ENCODE measurements at regions not wholly inside any gene's neighbourhood (a gene's known extent, or its start where the extent isn't known, plus 50 kb on each side); places are given as distances from the start of the nearest gene placed in this dataset.

DNA sequence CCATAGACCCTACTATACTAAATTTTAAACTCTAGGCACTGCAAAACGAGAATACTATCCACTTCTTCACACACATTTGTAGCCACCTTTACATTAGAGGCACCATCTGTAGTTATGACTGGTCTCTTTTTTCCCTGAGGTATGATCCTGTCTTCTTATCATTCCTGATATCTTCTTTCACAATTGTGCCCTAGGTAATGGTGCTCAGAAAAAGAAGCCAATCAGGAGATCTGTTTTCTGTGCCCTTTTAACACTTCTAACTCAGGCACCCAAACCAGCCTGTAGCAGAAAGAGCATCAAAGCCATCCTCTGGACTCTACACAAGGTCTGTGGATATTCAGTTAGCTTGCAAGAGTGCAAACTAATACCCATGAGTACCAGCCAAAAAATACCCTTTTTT lies 149.7 kb upstream of the SGK1 start:
- no peaks in the 10 kb centered on the region for H3K27me3 Mint-ChIP-seq
- no peaks in the 10 kb centered on the region for H3K4me1 Mint-ChIP-seq
- no peak overlapping the region for H3K27ac Mint-ChIP-seq
- no peak overlapping the region for H3K4me3 Mint-ChIP-seq
- no peaks in the 10 kb centered on the region for H3K36me3 Mint-ChIP-seq (ENCODE audit: low read depth)
- ChIA-PET CTCF (interaction anchor here (0.6 kb wide), 4 partner anchors 123 to 901 kb away, joined by 3 to 4 read pairs (median 3); no protein-coding TSS in a partner anchor), POLR2A (no interaction called here)
- no peaks in the 10 kb centered on the region for H3K9me3 Mint-ChIP-seq
- no peak for DNase-seq

- H3K36me3 Mint-ChIP-seq (ENCODE audit: low read depth) = no peaks in the 10 kb centered on the region
- POLR2A ChIA-PET = no interaction called here
- no peaks in the 10 kb centered on the region for H3K9me3 Mint-ChIP-seq
- H3K27ac Mint-ChIP-seq = no peak overlapping the region
- H3K4me1 Mint-ChIP-seq = no peaks in the 10 kb centered on the region
- no peak for DNase-seq
- H3K27me3 Mint-ChIP-seq = no peaks in the 10 kb centered on the region
- CTCF ChIA-PET = interaction anchor here (1.0 to 1.2 kb wide), 3 partner anchors 10 to 36 kb away, joined by 3 to 4 read pairs (median 4); no protein-coding TSS in a partner anchor
- H3K4me3 Mint-ChIP-seq = no peak overlapping the region
Measured at GRCh38 chr6:134466771-134467525, 149.0 kb upstream of the SGK1 start.

- ChIA-PET CTCF (interaction anchor here (0.8 kb wide), 1 partner anchor 286 kb away, joined by 3 read pairs; no protein-coding TSS in a partner anchor), POLR2A (no interaction called here)
- Mint-ChIP-seq H3K27me3 (no peaks in the 10 kb centered on the region), H3K4me3 (no peak overlapping the region), H3K36me3 (ENCODE audit: low read depth) (no peaks in the 10 kb centered on the region), H3K4me1 (no peaks in the 10 kb centered on the region), H3K9me3 (no peaks in the 10 kb centered on the region), H3K27ac (no peak overlapping the region)
- no peak for DNase-seq
Measured at GRCh38 chr6:134464690-134465411, 146.9 kb upstream of the SGK1 start.

- CTCF ChIA-PET = no interaction called here
- Mint-ChIP-seq H3K4me1 (peaks cover 4% of the 10 kb centered on the region), H3K4me3 (no peak overlapping the region), H3K36me3 (ENCODE audit: low read depth) (no peaks in the 10 kb centered on the region), H3K27ac (no peak overlapping the region), H3K9me3 (no peaks in the 10 kb centered on the region), H3K27me3 (no peaks in the 10 kb centered on the region)
- POLR2A ChIA-PET = no interaction called here
- no peak for DNase-seq
Measured at GRCh38 chr6:134458857-134459657, 141.1 kb upstream of the SGK1 start.

- no peaks in the 10 kb centered on the region for H3K27me3 Mint-ChIP-seq
- no peak for DNase-seq
- no peak overlapping the region for H3K4me3 Mint-ChIP-seq
- H3K27ac Mint-ChIP-seq = no peak overlapping the region
- ChIA-PET POLR2A (no interaction called here), CTCF (no interaction called here)
- H3K36me3 Mint-ChIP-seq (ENCODE audit: low read depth) = no peaks in the 10 kb centered on the region
- peaks cover 4% of the 10 kb centered on the region for H3K4me1 Mint-ChIP-seq
- no peaks in the 10 kb centered on the region for H3K9me3 Mint-ChIP-seq
Measured at GRCh38 chr6:134457941-134458340, 140.0 kb upstream of the SGK1 start.

- Mint-ChIP-seq H3K27ac (no peak overlapping the region), H3K9me3 (no peaks in the 10 kb centered on the region), H3K27me3 (no peaks in the 10 kb centered on the region), H3K4me3 (no peak overlapping the region), H3K36me3 (ENCODE audit: low read depth) (no peaks in the 10 kb centered on the region), H3K4me1 (peaks cover 4% of the 10 kb centered on the region)
- ChIA-PET CTCF (interaction anchor here (1.0 to 1.4 kb wide), 2 partner anchors 9 to 13 kb away, joined by 3 to 4 read pairs; no protein-coding TSS in a partner anchor), POLR2A (no interaction called here)
- DNase-seq = no peak
Measured at GRCh38 chr6:134456226-134456625, 138.3 kb upstream of the SGK1 start.

- no peaks in the 10 kb centered on the region for H3K27me3 Mint-ChIP-seq
Measured at GRCh38 chr6:134455319-134455718, 137.4 kb upstream of the SGK1 start.

GRCh38 chr6:134454794-134455193 lies 136.9 kb upstream of the SGK1 start:
- H3K27me3 Mint-ChIP-seq = no peaks in the 10 kb centered on the region
- no peak overlapping the region for H3K27ac Mint-ChIP-seq
- no peak overlapping the region for H3K4me3 Mint-ChIP-seq
- ChIA-PET CTCF (interaction anchor here (0.6 to 1.2 kb wide), 2 partner anchors 9 to 123 kb away, joined by 3 read pairs; no protein-coding TSS in a partner anchor), POLR2A (no interaction called here)
- DNase-seq = no peak
- no peaks in the 10 kb centered on the region for H3K9me3 Mint-ChIP-seq
- peaks cover 4% of the 10 kb centered on the region for H3K4me1 Mint-ChIP-seq
- H3K36me3 Mint-ChIP-seq (ENCODE audit: low read depth) = no peaks in the 10 kb centered on the region

More at GRCh38 chr6:134455319-134455718, 137.4 kb upstream of the SGK1 start:
- ChIA-PET POLR2A (no interaction called here), CTCF (interaction anchor here (0.6 kb wide), 1 partner anchor 123 kb away, joined by 3 read pairs; no protein-coding TSS in a partner anchor)
- DNase-seq = no peak
- Mint-ChIP-seq H3K27ac (no peak overlapping the region), H3K4me1 (peaks cover 4% of the 10 kb centered on the region), H3K4me3 (no peak overlapping the region), H3K36me3 (ENCODE audit: low read depth) (no peaks in the 10 kb centered on the region), H3K9me3 (no peaks in the 10 kb centered on the region)

GRCh38 chr6:134453792-134454510 lies 136.0 kb upstream of the SGK1 start:
- no peak overlapping the region for H3K27ac Mint-ChIP-seq
- CTCF ChIA-PET = interaction anchor here (1.2 to 3.0 kb wide), 2 partner anchors 9 to 11 kb away, joined by 3 to 10 read pairs; no protein-coding TSS in a partner anchor

GRCh38 chr6:134452906-134453305 lies 135.0 kb upstream of the SGK1 start:
- H3K9me3 Mint-ChIP-seq = no peaks in the 10 kb centered on the region
- no peaks in the 10 kb centered on the region for H3K27me3 Mint-ChIP-seq
- no peak for DNase-seq
- CTCF ChIA-PET = interaction anchor here (3.0 kb wide), 1 partner anchor 10 kb away, joined by 10 read pairs; no protein-coding TSS in a partner anchor
- H3K27ac Mint-ChIP-seq = no peak overlapping the region
- no peaks in the 10 kb centered on the region for H3K36me3 Mint-ChIP-seq (ENCODE audit: low read depth)
- peaks cover 4% of the 10 kb centered on the region for H3K4me1 Mint-ChIP-seq
- POLR2A ChIA-PET = no interaction called here
- no peak overlapping the region for H3K4me3 Mint-ChIP-seq

More at GRCh38 chr6:134453792-134454510, 136.0 kb upstream of the SGK1 start:
- POLR2A ChIA-PET = no interaction called here
- DNase-seq = no peak
- H3K4me3 Mint-ChIP-seq = no peak overlapping the region
- no peaks in the 10 kb centered on the region for H3K27me3 Mint-ChIP-seq
- peaks cover 4% of the 10 kb centered on the region for H3K4me1 Mint-ChIP-seq
- H3K9me3 Mint-ChIP-seq = no peaks in the 10 kb centered on the region
- H3K36me3 Mint-ChIP-seq (ENCODE audit: low read depth) = no peaks in the 10 kb centered on the region

GRCh38 chr6:134451529-134451928 lies 133.6 kb upstream of the SGK1 start:
- H3K27me3 Mint-ChIP-seq = no peaks in the 10 kb centered on the region
- CTCF ChIA-PET = interaction anchor here (1.1 to 3.0 kb wide), 2 partner anchors 8 to 307 kb away, joined by 3 to 10 read pairs; no protein-coding TSS in a partner anchor
- no peaks in the 10 kb centered on the region for H3K9me3 Mint-ChIP-seq
- POLR2A ChIA-PET = no interaction called here
- no peak overlapping the region for H3K4me3 Mint-ChIP-seq
- H3K36me3 Mint-ChIP-seq (ENCODE audit: low read depth) = no peaks in the 10 kb centered on the region
- no peak overlapping the region for H3K27ac Mint-ChIP-seq
- H3K4me1 Mint-ChIP-seq = peaks cover 4% of the 10 kb centered on the region
- DNase-seq = no peak

DNA sequence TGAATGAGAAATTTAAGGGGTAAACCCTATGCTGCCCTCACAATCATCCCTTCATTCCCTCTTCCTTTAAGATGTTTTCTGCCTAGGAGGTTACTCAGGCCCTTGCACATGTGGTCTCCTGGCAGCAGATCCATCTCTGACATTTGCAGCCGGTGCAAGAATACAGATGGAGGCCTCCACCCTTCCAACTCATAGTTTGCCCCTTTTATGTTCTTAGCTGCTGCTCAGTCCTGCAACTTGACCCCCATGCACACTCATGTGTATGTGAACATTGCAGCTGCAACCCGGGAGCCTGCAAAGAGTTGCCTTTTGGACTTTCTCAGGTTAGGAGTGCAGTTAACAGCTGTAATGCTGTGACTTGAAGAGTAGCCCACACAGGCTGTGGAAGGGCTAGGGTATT lies 131.9 kb upstream of the SGK1 start:
- ChIA-PET CTCF (interaction anchor here (1.7 to 1.8 kb wide), 2 partner anchors 10 to 12 kb away, joined by 5 read pairs; no protein-coding TSS in a partner anchor), POLR2A (no interaction called here)
- no peak for DNase-seq
- no peaks in the 10 kb centered on the region for H3K36me3 Mint-ChIP-seq (ENCODE audit: low read depth)
- H3K27me3 Mint-ChIP-seq = no peaks in the 10 kb centered on the region
- no peaks in the 10 kb centered on the region for H3K9me3 Mint-ChIP-seq
- H3K27ac Mint-ChIP-seq = no peak overlapping the region
- H3K4me1 Mint-ChIP-seq = no peaks in the 10 kb centered on the region
- no peak overlapping the region for H3K4me3 Mint-ChIP-seq

All from activated CD4-positive, alpha-beta T cell treated with anti-CD3 and anti-CD28 coated beads, Interleukin-2, amount 10 ng/mL, durations not matched to agents 7 days and 5 days (primary cell).